PC-9 (cell line): ENCODE measurements at regions not wholly inside any gene's neighbourhood (a gene's known extent, or its start where the extent isn't known, plus 50 kb on each side); places are given as distances from the start of the nearest gene placed in this dataset.

Source experiments
- BruUV-seq: library from RNA; stranded (reverse); fragments of 400-500 nt; replicated peaks from 2 replicates; lab custom pipeline; 2021; lab: Mats Ljungman, UMichigan
- CTCF ChIA-PET: fragments of 300-600 bp; sonication (Branson Sonifier 250); formaldehyde crosslinking; loops from one replicate; lab custom pipeline; 2022; ENCODE audit warnings: antibody characterized with exemption; lab: Charles Lee
- POLR2A ChIA-PET: fragments of 300-600 bp; sonication (Branson Sonifier 250); formaldehyde crosslinking; loops from one replicate; lab custom pipeline; 2022; ENCODE audit warnings: antibody characterized with exemption; ENCODE audit not compliant: unreplicated experiment; lab: Charles Lee
- DNase-seq, 2 experiments: peaks; one replicate each; pipeline versions ENCODE4 v3.0.0 to v3.0.0-alpha.2; 2015 to 2022; ENCODE audit warnings: mixed read lengths in 1 of 2
- H2AFZ ChIP-seq: fragments of 200-600 bp; sonication (generic); 2 replicates; pipeline ENCODE4 v1.8.1; 2017; ENCODE audit warnings: antibody characterized with exemption
- H3F3A ChIP-seq: fragments of 200-600 bp; sonication (generic); 2 replicates; pipeline ENCODE4 v1.8.1; 2017; ENCODE audit warnings: antibody characterized with exemption, mild to moderate bottlenecking, low read depth; ENCODE audit not compliant: insufficient read depth
- H3K27ac ChIP-seq: fragments of 200-600 bp; sonication (generic); 2 replicates; pipeline ENCODE4 v1.6.1; 2016; ENCODE audit warnings: mixed run types
- H3K27me3 ChIP-seq: fragments of 200-600 bp; sonication (generic); 2 replicates; pipeline ENCODE4 v1.6.1; 2016; ENCODE audit warnings: low read depth, mixed run types; ENCODE audit not compliant: insufficient read depth
- H3K36me3 ChIP-seq: fragments of 200-600 bp; sonication (generic); 2 replicates; pipeline ENCODE4 v1.6.1; 2016; ENCODE audit warnings: low read depth, mixed run types
- H3K4me1 ChIP-seq: fragments of 200-600 bp; sonication (generic); replicated peaks from 2 replicates; pipeline ENCODE4 v1.6.1; 2016; ENCODE audit warnings: mixed run types; ENCODE audit not compliant: insufficient read depth
- H3K4me2 ChIP-seq: fragments of 200-600 bp; sonication (generic); 2 replicates; pipeline ENCODE4 v1.6.1; 2017; ENCODE audit warnings: mixed run types
- H3K4me3 ChIP-seq: fragments of 200-600 bp; sonication (generic); 2 replicates; pipeline ENCODE4 v1.6.1; 2016; ENCODE audit warnings: mixed run types
- H3K79me2 ChIP-seq: fragments of 200-600 bp; sonication (generic); 2 replicates; pipeline ENCODE4 v1.6.1; 2017; ENCODE audit warnings: low read depth, mixed run types
- H3K9me2 ChIP-seq: fragments of 200-600 bp; sonication (generic); 2 replicates; pipeline ENCODE4 v1.8.1; 2017; ENCODE audit warnings: mild to moderate bottlenecking; ENCODE audit not compliant: insufficient read depth
- H3K9me3 ChIP-seq: fragments of 200-600 bp; sonication (generic); 2 replicates; pipeline ENCODE4 v1.8.1; 2016; ENCODE audit warnings: low read depth; ENCODE audit not compliant: insufficient read depth
- H4K20me1 ChIP-seq: fragments of 200-600 bp; sonication (generic); 2 replicates; pipeline ENCODE4 v1.8.1; 2017; ENCODE audit not compliant: insufficient read depth
- CTCF ChIP-seq: fragments of 200-600 bp; sonication (generic); conservative IDR thresholded peaks from 2 replicates; pipeline ENCODE4 v1.6.1; 2017; ENCODE audit warnings: mixed run types, antibody characterized with exemption, mild to moderate bottlenecking, moderate library complexity
- EZH2 ChIP-seq: fragments of 200-600 bp; sonication (generic); IDR thresholded peaks from 2 replicates; pipeline ENCODE4 v1.8.0; 2017; ENCODE audit warnings: antibody characterized with exemption, low read depth
- intact Hi-C: fragments of 100-400 bp; cut with micrococcal nuclease; formaldehyde crosslinking; loops from one replicate; pipeline ENCODE4 v1.10.0; 2022; ENCODE audit not compliant: unreplicated experiment

GRCh38 chr3:28699283-28699682 lies 350.7 kb upstream of the AZI2 start:
- H3K4me3 ChIP-seq: no peak overlapping the region
- POLR2A ChIA-PET: interaction anchor here (0.6 kb wide), 1 partner anchor 620 kb away, joined by 7 read pairs; no protein-coding TSS in a partner anchor

GRCh38 chr3:28700728-28701127 lies 352.1 kb upstream of the AZI2 start:
- Histone ChIP-seq H3K79me2 (no peaks in the 10 kb centered on the region), H3K27ac (no peak overlapping the region), H3K4me1 (no peaks in the 10 kb centered on the region), H3K27me3 (no peaks in the 10 kb centered on the region), H3K4me3 (no peak overlapping the region), H3K4me2 (no peak overlapping the region), H3F3A (no peaks in the 10 kb centered on the region), H3K9me2 (no peaks in the 10 kb centered on the region), H3K36me3 (no peaks in the 10 kb centered on the region), H4K20me1 (no peaks in the 10 kb centered on the region), H3K9me3 (no peaks in the 10 kb centered on the region), H2AFZ (no peak overlapping the region)
- intact Hi-C loops: no loop called here
- no peak for DNase-seq
- ChIA-PET POLR2A (no interaction called here), CTCF (no interaction called here)
- TF ChIP-seq CTCF (no peak), EZH2 (no peak)
- no TSS peak for BruUV-seq

More at GRCh38 chr3:28699283-28699682, 350.7 kb upstream of the AZI2 start:
- Histone ChIP-seq H3K27me3 (no peaks in the 10 kb centered on the region), H3K79me2 (no peaks in the 10 kb centered on the region), H2AFZ (no peak overlapping the region), H4K20me1 (no peaks in the 10 kb centered on the region), H3K9me3 (no peaks in the 10 kb centered on the region), H3F3A (no peaks in the 10 kb centered on the region), H3K36me3 (no peaks in the 10 kb centered on the region), H3K27ac (no peak overlapping the region), H3K4me1 (no peaks in the 10 kb centered on the region), H3K4me2 (no peak overlapping the region), H3K9me2 (no peaks in the 10 kb centered on the region)
- no TSS peak for BruUV-seq
- TF ChIP-seq EZH2: no peak
- no peak for TF ChIP-seq CTCF
- CTCF ChIA-PET: no interaction called here
- DNase-seq: peak in 1 of 2 experiments; percentile 2
- intact Hi-C loops: no loop called here

GRCh38 chr3:28703843-28704242 lies 355.2 kb upstream of the AZI2 start:
- POLR2A ChIA-PET: no interaction called here
- CTCF ChIA-PET: no interaction called here

More at GRCh38 chr3:28703843-28704242, 355.2 kb upstream of the AZI2 start:
- H4K20me1 ChIP-seq: no peaks in the 10 kb centered on the region
- H3K4me3 ChIP-seq: no peak overlapping the region
- no peaks in the 10 kb centered on the region for H3K27me3 ChIP-seq
- H2AFZ ChIP-seq: no peak overlapping the region
- H3K4me2 ChIP-seq: no peak overlapping the region
- H3F3A ChIP-seq: no peaks in the 10 kb centered on the region
- no peaks in the 10 kb centered on the region for H3K9me2 ChIP-seq
- no peaks in the 10 kb centered on the region for H3K36me3 ChIP-seq
- TF ChIP-seq CTCF: no peak
- TF ChIP-seq EZH2: no peak
- H3K79me2 ChIP-seq: no peaks in the 10 kb centered on the region
- BruUV-seq: no TSS peak
- intact Hi-C loops: no loop called here
- H3K9me3 ChIP-seq: no peaks in the 10 kb centered on the region
- H3K27ac ChIP-seq: no peak overlapping the region
- H3K4me1 ChIP-seq: no peaks in the 10 kb centered on the region
- no peak for DNase-seq
